Fibroblast of mammary gland (primary cell): ENCODE measurements at regions not wholly inside any gene's neighbourhood (a gene's known extent, or its start where the extent isn't known, plus 50 kb on each side); places are given as distances from the start of the nearest gene placed in this dataset.

ENCODE experiments used
- DNase-seq: peaks from one replicate; pipeline ENCODE4 v3.0.0-alpha.2; 2010; ENCODE audit warnings: low read depth
- H3K4me3 ChIP-seq: 2 replicates; pipeline ENCODE4 v1.5.1; 2011; ENCODE audit warnings: low read depth, mild to moderate bottlenecking, low read length, moderate library complexity; ENCODE audit not compliant: control insufficient read depth
- CTCF ChIP-seq: conservative IDR thresholded peaks from 2 replicates; pipeline ENCODE4 v1.5.1; 2011; ENCODE audit warnings: low read depth, low read length, inconsistent platforms; ENCODE audit not compliant: control insufficient read depth, insufficient read depth

- TF ChIP-seq CTCF, result no peak
- no peak overlapping the region for H3K4me3 ChIP-seq
- no peak for DNase-seq
Measured at GRCh38 chr2:145592361-145592760, 1072.4 kb upstream of the ZEB2 start.

- DNase-seq, result peak; percentile 48
- no peak for TF ChIP-seq CTCF
- no peak overlapping the region for H3K4me3 ChIP-seq
Measured at GRCh38 chr2:145591109-145591809, 1071.3 kb upstream of the ZEB2 start.

DNA sequence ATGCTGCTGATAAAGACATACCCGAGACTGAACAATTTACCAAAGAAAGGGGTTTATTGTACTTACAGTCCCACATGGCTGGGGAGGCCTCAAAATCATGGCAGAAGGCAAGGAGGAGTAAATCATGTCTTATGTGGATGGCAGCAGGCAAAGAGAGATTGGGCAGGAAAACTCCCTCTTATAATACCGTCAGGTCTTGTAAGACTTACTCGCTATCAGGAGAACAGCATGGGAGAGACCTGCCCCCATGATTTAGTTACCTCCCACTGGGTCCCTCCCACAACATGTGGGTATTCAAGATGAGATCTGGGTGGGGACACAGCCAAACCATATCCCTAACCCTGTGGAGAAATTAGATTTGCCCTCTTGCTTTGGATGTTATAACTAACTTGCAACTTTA, 1068.0 kb upstream of the ZEB2 start:
- DNase-seq, result no peak
- no peak for TF ChIP-seq CTCF
- H3K4me3 ChIP-seq, result no peak overlapping the region

GRCh38 chr2:145584353-145584752, 1064.4 kb upstream of the ZEB2 start:
- TF ChIP-seq CTCF, result no peak

DNA sequence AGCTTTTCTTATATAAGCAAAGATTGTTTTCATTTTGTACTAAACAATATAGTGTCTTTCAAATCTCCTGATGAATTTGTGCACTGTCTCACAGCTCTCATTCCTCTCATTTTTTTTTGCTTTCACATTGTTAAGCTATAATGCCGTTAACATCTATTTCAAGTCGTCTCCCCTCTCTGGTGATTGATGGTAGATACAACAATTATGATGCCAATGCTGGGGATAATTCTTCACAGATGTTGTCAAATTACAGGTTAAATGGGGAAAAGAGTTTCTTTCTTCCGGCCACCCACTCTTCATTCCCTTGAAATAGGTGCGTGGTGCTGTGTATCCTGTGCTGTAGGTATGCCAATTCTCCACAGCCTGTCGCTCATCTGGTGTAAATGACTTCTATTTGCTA, 1053.7 kb upstream of the ZEB2 start:
- TF ChIP-seq CTCF, result no peak
- H3K4me3 ChIP-seq, result no peak overlapping the region
- DNase-seq, result no peak

More at GRCh38 chr2:145584353-145584752, 1064.4 kb upstream of the ZEB2 start:
- H3K4me3 ChIP-seq, result no peak overlapping the region
- no peak for DNase-seq

GRCh38 chr2:145572238-145572637, 1052.3 kb upstream of the ZEB2 start:
- no peak for TF ChIP-seq CTCF
- H3K4me3 ChIP-seq, result no peak overlapping the region
- no peak for DNase-seq

DNA sequence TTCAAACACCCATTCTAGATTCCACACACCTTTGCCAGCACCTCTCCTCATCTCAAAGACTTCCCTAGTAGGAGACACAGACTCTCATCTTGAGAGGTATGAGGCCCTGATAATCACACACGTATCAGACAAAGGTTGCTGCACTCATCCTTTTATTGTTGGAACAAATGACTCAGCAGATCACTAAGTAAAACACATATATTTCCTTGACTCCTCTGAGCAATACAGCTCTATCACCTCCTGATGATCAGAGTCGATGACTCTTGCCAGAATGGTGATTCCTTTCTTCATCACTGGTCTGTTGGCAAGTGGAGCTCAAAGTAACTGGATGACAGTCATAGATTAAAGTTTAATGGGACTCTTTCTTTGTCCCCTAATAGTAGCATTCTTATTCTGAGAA, 1049.2 kb upstream of the ZEB2 start:
- DNase-seq, result peak; percentile 83
- TF ChIP-seq CTCF, result no peak
- H3K4me3 ChIP-seq, result no peak overlapping the region
